NCI-H446 treated with DMSO at 0.1 percent for 48 hours (cell line): ENCODE measurements at regions not wholly inside any gene's neighbourhood (a gene's known extent, or its start where the extent isn't known, plus 50 kb on each side); places are given as distances from the start of the nearest gene placed in this dataset.

Experiments
- DNase-seq: peaks from one replicate; lab custom pipeline; 2025; lab: John Stamatoyannopoulos, UW

GRCh38 chr1:230003409-230003808 is 63.6 kb upstream of the GALNT2 start:
- no peak for DNase-seq

- no peak for DNase-seq
These were observed 62.0 kb upstream of the GALNT2 start for GRCh38 chr1:230005040-230005439.

GRCh38 chr1:230008721-230009120 is 58.3 kb upstream of the GALNT2 start:
- no peak for DNase-seq

- DNase-seq: no peak
These were observed 57.3 kb upstream of the GALNT2 start for GRCh38 chr1:230009611-230010313.

- DNase-seq: no peak
These were observed 56.3 kb upstream of the GALNT2 start for GRCh38 chr1:230010603-230011332.

- no peak for DNase-seq
These were observed 55.5 kb upstream of the GALNT2 start for GRCh38 chr1:230011333-230012092.

- DNase-seq: no peak
These were observed 55.0 kb upstream of the GALNT2 start for GRCh38 chr1:230012093-230012393.

GRCh38 chr1:230012741-230013140 is 54.3 kb upstream of the GALNT2 start:
- no peak for DNase-seq

- no peak for DNase-seq
These were observed 50.9 kb upstream of the GALNT2 start for GRCh38 chr1:230016159-230016558.
